ENCODE measurements at regions not wholly inside any gene's neighbourhood (a gene's known extent, or its start where the extent isn't known, plus 50 kb on each side); places are given as distances from the start of the nearest gene placed in this dataset.

DNA sequence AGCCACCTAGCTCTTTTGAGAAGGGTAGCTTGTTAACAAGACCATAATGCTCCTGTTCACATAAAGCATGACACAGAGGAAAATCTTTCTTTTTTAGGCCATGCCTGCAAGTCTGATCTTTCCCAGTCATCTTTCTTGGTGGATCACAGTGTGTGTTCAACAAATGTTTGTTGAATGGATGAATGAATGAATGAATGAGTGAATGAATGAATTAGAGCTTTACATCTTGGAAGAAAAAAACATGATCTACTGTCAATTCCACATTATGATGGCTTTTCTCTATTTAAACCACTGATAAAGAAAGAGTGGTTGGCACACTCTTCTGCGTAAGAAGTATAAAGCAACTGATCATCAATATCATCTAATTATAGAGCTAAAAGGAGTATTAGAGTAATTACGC, 148.7 kb downstream of the CCDC71L start:
- TF ChIP-seq, protein P1, sequence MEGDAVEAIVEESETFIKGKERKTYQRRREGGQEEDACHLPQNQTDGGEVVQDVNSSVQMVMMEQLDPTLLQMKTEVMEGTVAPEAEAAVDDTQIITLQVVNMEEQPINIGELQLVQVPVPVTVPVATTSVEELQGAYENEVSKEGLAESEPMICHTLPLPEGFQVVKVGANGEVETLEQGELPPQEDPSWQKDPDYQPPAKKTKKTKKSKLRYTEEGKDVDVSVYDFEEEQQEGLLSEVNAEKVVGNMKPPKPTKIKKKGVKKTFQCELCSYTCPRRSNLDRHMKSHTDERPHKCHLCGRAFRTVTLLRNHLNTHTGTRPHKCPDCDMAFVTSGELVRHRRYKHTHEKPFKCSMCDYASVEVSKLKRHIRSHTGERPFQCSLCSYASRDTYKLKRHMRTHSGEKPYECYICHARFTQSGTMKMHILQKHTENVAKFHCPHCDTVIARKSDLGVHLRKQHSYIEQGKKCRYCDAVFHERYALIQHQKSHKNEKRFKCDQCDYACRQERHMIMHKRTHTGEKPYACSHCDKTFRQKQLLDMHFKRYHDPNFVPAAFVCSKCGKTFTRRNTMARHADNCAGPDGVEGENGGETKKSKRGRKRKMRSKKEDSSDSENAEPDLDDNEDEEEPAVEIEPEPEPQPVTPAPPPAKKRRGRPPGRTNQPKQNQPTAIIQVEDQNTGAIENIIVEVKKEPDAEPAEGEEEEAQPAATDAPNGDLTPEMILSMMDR (IDR thresholded peaks at IDR 0.05), result no peak
- TF ChIP-seq POLR2A (IDR thresholded peaks at IDR 0.05), result no peak
